ENCODE measurements at regions not wholly inside any gene's neighbourhood (a gene's known extent, or its start where the extent isn't known, plus 50 kb on each side); places are given as distances from the start of the nearest gene placed in this dataset.

- TF ChIP-seq SIN3A (IDR thresholded peaks at IDR 0.05; ENCODE audit: low read depth) = no peak
- TF ChIP-seq CTCF (IDR thresholded peaks at IDR 0.05 in 2 of 3, conservative IDR thresholded peaks at IDR 0.05 in 1 of 3; ENCODE audit: borderline replicate concordance in 1 of 3, insufficient read depth in 1 of 3, low read depth in 2 of 3, low read length in 2 of 3) = no peak
- no peak for TF ChIP-seq MAX (IDR thresholded peaks at IDR 0.05)
- TF ChIP-seq YY1 (IDR thresholded peaks at IDR 0.05; ENCODE audit: extremely low read depth, insufficient replicate concordance, low read depth, low read length) = no peak
- no peak for TF ChIP-seq ZFX (IDR thresholded peaks at IDR 0.05)
- TF ChIP-seq POLR2AphosphoS5 (IDR thresholded peaks at IDR 0.05; ENCODE audit: low read depth, low read length) = no peak
- TF ChIP-seq SRF (IDR thresholded peaks at IDR 0.05; ENCODE audit: low read depth) = no peak
- TF ChIP-seq CBX3 (IDR thresholded peaks at IDR 0.05; ENCODE audit: low read depth) = no peak
Measured at GRCh38 chr6:71510856-71511255, 222.2 kb downstream of the OGFRL1 start (continued).

- intact Hi-C loops (cut with micrococcal nuclease) = loop anchor here (5.0 kb wide), 1 partner anchor 320 kb away; no protein-coding TSS in a partner anchor
- no peak for TF ChIP-seq CEBPB (IDR thresholded peaks at IDR 0.05; ENCODE audit: low read depth)
- no peak for TF ChIP-seq YY1 (IDR thresholded peaks at IDR 0.05; ENCODE audit: extremely low read depth, insufficient replicate concordance, low read depth, low read length)
- no peak for TF ChIP-seq CTCF (IDR thresholded peaks at IDR 0.05 in 2 of 3, conservative IDR thresholded peaks at IDR 0.05 in 1 of 3; ENCODE audit: borderline replicate concordance in 1 of 3, insufficient read depth in 1 of 3, low read depth in 2 of 3, low read length in 2 of 3)
- no peak for TF ChIP-seq ELF1 (IDR thresholded peaks at IDR 0.05; ENCODE audit: borderline replicate concordance, low read depth)
- TF ChIP-seq CBX3 (IDR thresholded peaks at IDR 0.05; ENCODE audit: low read depth) = no peak
- TF ChIP-seq POLR2AphosphoS5 (IDR thresholded peaks at IDR 0.05; ENCODE audit: low read depth, low read length) = no peak
- TF ChIP-seq REST (IDR thresholded peaks at IDR 0.05; ENCODE audit: low read depth) = no peak
- TF ChIP-seq POLR2A (IDR thresholded peaks at IDR 0.05; ENCODE audit: borderline replicate concordance, extremely low read depth, insufficient read depth, insufficient read length) = no peak
- no peak for TF ChIP-seq TCF7L2 (IDR thresholded peaks at IDR 0.05; ENCODE audit: borderline replicate concordance, extremely low read depth, insufficient read depth, insufficient read length)
- TF ChIP-seq FOSL1 (IDR thresholded peaks at IDR 0.05; ENCODE audit: low read depth) = no peak
- no peak for TF ChIP-seq SRF (IDR thresholded peaks at IDR 0.05; ENCODE audit: low read depth)
- TF ChIP-seq ATF3 (IDR thresholded peaks at IDR 0.05) = no peak
- TF ChIP-seq EGR1 (IDR thresholded peaks at IDR 0.05; ENCODE audit: low read depth) = no peak
Measured at GRCh38 chr6:71512256-71512655, 223.6 kb downstream of the OGFRL1 start.

More at GRCh38 chr6:71512256-71512655, 223.6 kb downstream of the OGFRL1 start:
- H3K27ac ChIP-seq (ENCODE audit: low read depth, low read length) = no peak overlapping the region
- no peaks in the 10 kb centered on the region for H3K27me3 ChIP-seq (ENCODE audit: insufficient read depth, low read length)
- no peaks in the 10 kb centered on the region for H3K9me2 ChIP-seq (ENCODE audit: insufficient read depth)
- no peak overlapping the region for H3K4me2 ChIP-seq (ENCODE audit: low read length)
- POLR2A ChIA-PET = no interaction called here
- no TSS peak for BruUV-seq (replicated peaks)
- H3K36me3 ChIP-seq (ENCODE audit: control insufficient read depth in 1 of 2, insufficient read depth in 2 of 2, low read length in 2 of 2) = no peaks in the 10 kb centered on the region
- H2AFZ ChIP-seq (ENCODE audit: low read depth, low read length, poor library complexity, severe bottlenecking) = no peak overlapping the region
- H3K79me2 ChIP-seq (ENCODE audit: insufficient read depth, low read length) = no peaks in the 10 kb centered on the region
- CTCF ChIA-PET = no interaction called here
- RAD21 ChIA-PET (ENCODE audit: low non-redundant PET in 1 of 2, low total read pairs in 2 of 2, uncharacterized antibody in 2 of 2, unreplicated experiment in 2 of 2) = no interaction called here
- ATAC-seq (no peak), DNase-seq (ENCODE audit: low read depth, low spot score) (no peak)
- no peak overlapping the region for H3K4me3 ChIP-seq (replicated peaks in 1 of 2; ENCODE audit: low read depth in 1 of 2, low read length in 2 of 2)
- H3K4me1 ChIP-seq (ENCODE audit: control insufficient read depth in 1 of 2, insufficient read depth in 2 of 2, low read length in 2 of 2) = no peaks in the 10 kb centered on the region
- H4K20me1 ChIP-seq (ENCODE audit: insufficient read depth) = no peaks in the 10 kb centered on the region
- H3K9me3 ChIP-seq (ENCODE audit: control insufficient read depth in 1 of 2, insufficient read depth in 1 of 2, low read depth in 1 of 2, low read length in 2 of 2) = no peaks in the 10 kb centered on the region
- H3K9ac ChIP-seq (ENCODE audit: low read length) = no peak overlapping the region

All from HCT116 (cell line).